Natural killer cell (primary cell): ENCODE measurements at regions not wholly inside any gene's neighbourhood (a gene's known extent, or its start where the extent isn't known, plus 50 kb on each side); places are given as distances from the start of the nearest gene placed in this dataset.

ENCODE experiments used
- ATAC-seq, 3 donors: fragments of 150-1000 bp in 2 of 3; fragments of 200-7000 bp in 1 of 3; cut with Tn5 transposase; 1 replicate in 1 of 3; 2 replicates in 2 of 3; pipeline ENCODE4 v1.10.0; 2021; ENCODE audit warnings: mild to moderate bottlenecking in 2 of 3, moderate library complexity in 2 of 3
- DNase-seq, 2 donors: peaks; one replicate each; pipeline versions ENCODE4 v3.0.0 to v3.0.0-alpha.2; 2013 to 2021; ENCODE audit warnings: mixed read lengths in 1 of 2
- H3K27ac ChIP-seq: one replicate; pipeline ENCODE4 v1.5.1; 2013; ENCODE audit warnings: mild to moderate bottlenecking, low read length
- H3K27me3 ChIP-seq: one replicate; pipeline ENCODE4 v1.6.1; 2013; ENCODE audit warnings: low read length; ENCODE audit not compliant: control insufficient read depth, insufficient read depth
- H3K36me3 ChIP-seq: one replicate; pipeline ENCODE4 v1.6.1; 2013; ENCODE audit warnings: low read length; ENCODE audit not compliant: control insufficient read depth, insufficient read depth
- H3K4me1 ChIP-seq: one replicate; pipeline ENCODE4 v1.6.1; 2013; ENCODE audit warnings: low read length; ENCODE audit not compliant: control insufficient read depth, insufficient read depth
- H3K4me3 ChIP-seq: one replicate; pipeline ENCODE4 v1.5.1; 2013; ENCODE audit warnings: low read length
- H3K9me3 ChIP-seq: one replicate; pipeline ENCODE4 v1.6.1; 2013; ENCODE audit warnings: low read length; ENCODE audit not compliant: control insufficient read depth, insufficient read depth
- H3K27ac Mint-ChIP-seq, 2 donors: one replicate each; pipeline ENCODE4 v1.8.0; 2022; ENCODE audit warnings: mild to moderate bottlenecking in 2 of 2, mixed read lengths in 2 of 2, moderate library complexity in 1 of 2
- H3K27me3 Mint-ChIP-seq, 2 donors: one replicate each; pipeline ENCODE4 v1.8.0; 2022; ENCODE audit warnings: low read depth in 2 of 2, mixed read lengths in 2 of 2
- H3K36me3 Mint-ChIP-seq: one replicate; pipeline ENCODE4 v1.8.0; 2022; ENCODE audit warnings: mixed read lengths
- H3K4me1 Mint-ChIP-seq, 2 donors: one replicate each; pipeline ENCODE4 v1.8.0; 2022; ENCODE audit warnings: mixed read lengths in 2 of 2
- H3K4me3 Mint-ChIP-seq: one replicate; pipeline ENCODE4 v1.8.0; 2022; ENCODE audit warnings: mild to moderate bottlenecking, moderate library complexity, mixed read lengths
- H3K9me3 Mint-ChIP-seq, 2 donors: one replicate each; pipeline ENCODE4 v1.8.0; 2022; ENCODE audit warnings: mixed read lengths in 2 of 2
- WGBS: methylation state at CpG from one replicate; pipeline ENCODE4 v1.1.7; 2013; ENCODE audit warnings: missing lambda C conversion rate; ENCODE audit not compliant: insufficient coverage; 5-methylcytosine and 5-hydroxymethylcytosine counted together
- intact Hi-C: fragments of 100-400 bp; cut with micrococcal nuclease; formaldehyde crosslinking; loops from one replicate; pipeline ENCODE4 v1.14.2; 2022
- TF ChIP-seq, protein P1 (sequence below): fragments of 200-600 bp; IDR thresholded peaks from one replicate; pipeline ENCODE4 v1.8.0; 2022; ENCODE audit warnings: antibody characterized with exemption

DNA sequence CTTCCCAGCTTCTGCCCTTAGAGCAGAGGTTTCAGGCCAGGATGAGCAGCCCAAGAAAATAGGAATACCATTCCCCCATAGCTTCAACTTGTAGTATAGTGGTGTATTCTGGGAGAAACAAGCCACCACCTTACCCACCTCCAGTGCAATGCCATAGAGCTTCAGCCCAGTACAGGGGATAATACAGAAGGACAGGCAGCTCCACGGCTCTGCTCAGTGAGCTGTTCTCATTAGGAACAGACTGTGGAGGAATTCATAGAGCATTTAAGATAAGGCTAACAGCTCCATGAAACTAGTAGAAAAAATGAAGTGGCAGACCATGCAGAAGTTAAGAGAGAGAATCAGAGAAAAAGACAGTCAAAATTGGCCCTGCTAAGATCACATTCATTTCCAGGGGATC is 294.7 kb upstream of the POGK start:
- WGBS, result 76% methylated on average over 1 of the region's 1 CpG
- H3K9me3 ChIP-seq, result no peaks in the 10 kb centered on the region
- Mint-ChIP-seq H3K9me3 (peaks cover 6 to 8% of the 10 kb centered on the region in 2 donors), H3K27ac (no peak overlapping the region), H3K4me3 (no peak overlapping the region), H3K36me3 (no peaks in the 10 kb centered on the region), H3K27me3 (no peaks in the 10 kb centered on the region), H3K4me1 (no peaks in the 10 kb centered on the region)
- ATAC-seq (no peak), DNase-seq (no peak)
- peaks cover 2% of the 10 kb centered on the region for H3K27me3 ChIP-seq
- H3K27ac ChIP-seq, result no peak overlapping the region
- intact Hi-C loops, result no loop called here
- no peaks in the 10 kb centered on the region for H3K36me3 ChIP-seq
- H3K4me3 ChIP-seq, result no peak overlapping the region
- no peaks in the 10 kb centered on the region for H3K4me1 ChIP-seq
- TF ChIP-seq, protein P1, sequence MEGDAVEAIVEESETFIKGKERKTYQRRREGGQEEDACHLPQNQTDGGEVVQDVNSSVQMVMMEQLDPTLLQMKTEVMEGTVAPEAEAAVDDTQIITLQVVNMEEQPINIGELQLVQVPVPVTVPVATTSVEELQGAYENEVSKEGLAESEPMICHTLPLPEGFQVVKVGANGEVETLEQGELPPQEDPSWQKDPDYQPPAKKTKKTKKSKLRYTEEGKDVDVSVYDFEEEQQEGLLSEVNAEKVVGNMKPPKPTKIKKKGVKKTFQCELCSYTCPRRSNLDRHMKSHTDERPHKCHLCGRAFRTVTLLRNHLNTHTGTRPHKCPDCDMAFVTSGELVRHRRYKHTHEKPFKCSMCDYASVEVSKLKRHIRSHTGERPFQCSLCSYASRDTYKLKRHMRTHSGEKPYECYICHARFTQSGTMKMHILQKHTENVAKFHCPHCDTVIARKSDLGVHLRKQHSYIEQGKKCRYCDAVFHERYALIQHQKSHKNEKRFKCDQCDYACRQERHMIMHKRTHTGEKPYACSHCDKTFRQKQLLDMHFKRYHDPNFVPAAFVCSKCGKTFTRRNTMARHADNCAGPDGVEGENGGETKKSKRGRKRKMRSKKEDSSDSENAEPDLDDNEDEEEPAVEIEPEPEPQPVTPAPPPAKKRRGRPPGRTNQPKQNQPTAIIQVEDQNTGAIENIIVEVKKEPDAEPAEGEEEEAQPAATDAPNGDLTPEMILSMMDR, result no peak

DNA sequence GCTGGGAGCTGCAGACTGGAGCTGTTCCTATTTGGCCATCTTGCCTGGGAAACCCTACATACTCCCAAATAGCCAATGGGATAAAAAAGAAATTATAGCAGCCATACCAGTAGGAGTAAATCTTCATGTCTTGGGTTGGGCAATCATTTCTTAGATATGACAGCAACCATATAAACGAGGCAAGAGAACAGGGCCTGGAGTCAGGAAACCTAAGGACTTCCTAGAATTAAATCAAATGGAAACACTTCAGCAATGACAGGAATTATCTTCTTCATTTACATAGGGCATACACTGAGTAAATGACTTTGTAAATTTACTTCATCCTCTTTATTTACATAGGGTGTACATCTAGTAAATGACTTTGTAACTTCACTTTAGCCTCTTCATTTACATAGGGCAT is 286.6 kb upstream of the POGK start:
- no peaks in the 10 kb centered on the region for H3K4me1 ChIP-seq
- H3K36me3 Mint-ChIP-seq, result no peaks in the 10 kb centered on the region
- intact Hi-C loops, result no loop called here
- H3K36me3 ChIP-seq, result no peaks in the 10 kb centered on the region
- no peak overlapping the region for H3K27ac Mint-ChIP-seq
- no peak for ATAC-seq
- no peaks in the 10 kb centered on the region for H3K27me3 ChIP-seq
- H3K4me1 Mint-ChIP-seq, result no peaks in the 10 kb centered on the region
- H3K4me3 ChIP-seq, result no peak overlapping the region
- H3K27ac ChIP-seq, result no peak overlapping the region
- 50% methylated on average over 1 of the region's 1 CpG for WGBS
- TF ChIP-seq, protein P1, result no peak
- no peak overlapping the region for H3K4me3 Mint-ChIP-seq
- peaks cover 3% of the 10 kb centered on the region for H3K9me3 ChIP-seq
- H3K27me3 Mint-ChIP-seq, result peaks cover 0 to 2% of the 10 kb centered on the region in 2 donors
- H3K9me3 Mint-ChIP-seq, result peaks cover 9 to 12% of the 10 kb centered on the region in 2 donors
- no peak for DNase-seq

DNA sequence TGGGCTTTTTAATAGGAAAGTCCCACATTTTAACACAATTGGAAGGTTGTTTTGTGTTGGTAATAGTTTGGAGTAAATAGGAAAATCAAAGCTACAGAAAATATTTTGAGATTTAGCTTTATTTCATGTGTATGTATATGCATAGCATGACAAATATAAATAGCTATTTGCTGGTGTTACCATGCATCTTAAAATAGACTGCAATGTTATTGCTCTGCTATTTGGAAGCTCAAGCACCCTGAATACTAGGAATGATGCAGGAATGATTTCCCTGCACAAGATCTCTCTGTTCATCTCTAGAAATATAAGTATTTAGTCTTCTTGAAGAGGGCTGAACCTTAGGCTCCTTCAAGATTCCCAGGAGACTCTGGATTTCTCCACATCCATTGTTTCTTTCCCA is 268.3 kb upstream of the POGK start:
- Mint-ChIP-seq H3K27ac (no peak overlapping the region), H3K4me3 (no peak overlapping the region), H3K27me3 (peaks cover 0 to 2% of the 10 kb centered on the region in 2 donors), H3K9me3 (peaks cover 2% of the 10 kb centered on the region in 2 donors), H3K4me1 (no peaks in the 10 kb centered on the region), H3K36me3 (no peaks in the 10 kb centered on the region)
- H3K27me3 ChIP-seq, result no peaks in the 10 kb centered on the region
- H3K36me3 ChIP-seq, result no peaks in the 10 kb centered on the region
- no peaks in the 10 kb centered on the region for H3K9me3 ChIP-seq
- intact Hi-C loops, result no loop called here
- no peak for DNase-seq
- no peak overlapping the region for H3K4me3 ChIP-seq
- TF ChIP-seq, protein P1, result no peak
- no peaks in the 10 kb centered on the region for H3K4me1 ChIP-seq
- no peak overlapping the region for H3K27ac ChIP-seq
- ATAC-seq, result no peak

DNA sequence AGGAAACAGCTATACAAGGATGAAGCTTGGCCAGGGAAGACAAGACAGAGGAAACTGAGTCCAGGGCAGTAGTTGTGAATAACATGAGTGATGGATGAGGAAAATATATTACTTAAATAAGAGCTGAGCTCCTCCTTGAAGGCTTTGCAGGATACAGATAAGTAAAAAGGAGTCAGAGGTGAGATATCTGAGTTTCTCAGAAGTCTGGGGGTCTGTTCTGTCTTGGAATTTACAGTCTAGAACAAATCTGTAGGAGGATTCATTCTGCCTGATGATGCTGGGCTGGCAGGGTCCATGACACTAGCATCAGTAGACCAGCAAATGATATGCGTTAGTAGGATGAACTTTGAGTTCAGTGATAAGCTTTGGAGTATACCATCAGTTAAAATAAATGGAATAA is 266.1 kb upstream of the POGK start:
- TF ChIP-seq, protein P1, result no peak
- peaks cover 2 to 4% of the 10 kb centered on the region in 2 donors for H3K9me3 Mint-ChIP-seq
- H3K4me1 Mint-ChIP-seq, result no peaks in the 10 kb centered on the region
- Histone ChIP-seq H3K9me3 (no peaks in the 10 kb centered on the region), H3K4me1 (no peaks in the 10 kb centered on the region), H3K4me3 (no peak overlapping the region), H3K27ac (no peak overlapping the region), H3K36me3 (no peaks in the 10 kb centered on the region), H3K27me3 (no peaks in the 10 kb centered on the region)
- no peak overlapping the region for H3K4me3 Mint-ChIP-seq
- peaks cover 0 to 6% of the 10 kb centered on the region in 2 donors for H3K27me3 Mint-ChIP-seq
- H3K27ac Mint-ChIP-seq, result no peak overlapping the region
- DNase-seq (no peak), ATAC-seq (no peak)
- 88% methylated on average over 1 of the region's 1 CpG for WGBS
- intact Hi-C loops, result no loop called here
- no peaks in the 10 kb centered on the region for H3K36me3 Mint-ChIP-seq
